ENCODE measurements at regions not wholly inside any gene's neighbourhood (a gene's known extent, or its start where the extent isn't known, plus 50 kb on each side); places are given as distances from the start of the nearest gene placed in this dataset.

- TF ChIP-seq TRIM24 (IDR thresholded peaks at IDR 0.05) (0 out of 4 replicates have a peak, but pooled peaks of 1 of the 2 experiments have one; percentile 11), ZKSCAN8 (CRISPR knock-in tag; IDR thresholded peaks at IDR 0.05) (no peak), FOXA3 (CRISPR knock-in tag; conservative IDR thresholded peaks at IDR 0.05 in 1 of 2, IDR thresholded peaks at IDR 0.05 in 1 of 2) (0 out of 4 replicates have a peak, but pooled peaks of 1 of the 2 experiments have one; percentile 23), GABPB2 (CRISPR knock-in tag; conservative IDR thresholded peaks at IDR 0.05) (no peak), SAP30 (IDR thresholded peaks at IDR 0.05; ENCODE audit: borderline replicate concordance, insufficient read depth, low read depth, low read length, poor library complexity, severe bottlenecking) (no peak), NFATC3 (IDR thresholded peaks at IDR 0.05) (no peak), CEBPB (tag; IDR thresholded peaks at IDR 0.05) (peak; percentile 60), DPF2 (IDR thresholded peaks at IDR 0.05) (0 out of 2 replicates have a peak, but pooled peaks have one; percentile 17), ZNF224 (CRISPR knock-in tag; IDR thresholded peaks at IDR 0.05) (no peak)
- peaks cover 0 to 15% of the 10 kb centered on the region in 2 experiments; a peak in 2 of 5 replicates for H3K4me1 ChIP-seq (replicated peaks in 1 of 2; ENCODE audit: control insufficient read depth in 2 of 2, insufficient read depth in 2 of 2, low read length in 2 of 2)
- H3K9ac ChIP-seq (ENCODE audit: insufficient read depth in 1 of 2, low read depth in 2 of 2, low read length in 2 of 2): no peak overlapping the region
- ChIA-PET CTCF (ENCODE audit: low intra/inter-chr PET ratio) (no interaction called here), POLR2A (interaction anchor here (0.6 to 0.7 kb wide), 2 partner anchors 12 to 13 kb away, joined by 4 to 6 read pairs; no protein-coding TSS in a partner anchor)
- H2AFZ ChIP-seq (ENCODE audit: low read depth, low read length): no peak overlapping the region
- WGBS (ENCODE audit: insufficient coverage, low coverage, missing lambda C conversion rate): 65% methylated on average over 11 of the region's 11 CpGs
- intact Hi-C loops (cut with micrococcal nuclease): no loop called here
- FAIRE-seq: no peak
- H3K4me2 ChIP-seq (ENCODE audit: insufficient read depth, low read length): no peak overlapping the region
- BruUV-seq (replicated peaks): no TSS peak
- H3K4me3 ChIP-seq: no peak overlapping the region
- in situ Hi-C loops (cut with MboI): no loop called here
- ATAC-seq: no peak
- no peaks in the 10 kb centered on the region for H4K20me1 ChIP-seq (replicated peaks; ENCODE audit: control insufficient read depth, insufficient read depth, low read length)
- H3K27ac ChIP-seq (ENCODE audit: extremely low read depth, low read depth, low read length): no peak overlapping the region
- H3K9me3 ChIP-seq (replicated peaks; ENCODE audit: control insufficient read depth, insufficient read depth, low read depth, low read length): peaks cover 4% of the 10 kb centered on the region; the same call in 1 of the 2 replicates
- no peaks in the 10 kb centered on the region for H3K79me2 ChIP-seq (ENCODE audit: control insufficient read depth, insufficient read depth, low read length)
- no peak for DNase-seq (ENCODE audit: extremely low read depth in 1 of 4, low spot score in 3 of 4)
- no peaks in the 10 kb centered on the region for H3K36me3 ChIP-seq (ENCODE audit: control insufficient read depth, insufficient read depth, low read length)
- H3K27me3 ChIP-seq (ENCODE audit: control insufficient read depth in 2 of 2, insufficient read depth in 2 of 2, low read length in 2 of 2): no peaks in the 10 kb centered on the region
- H3K9me1 ChIP-seq (ENCODE audit: control insufficient read depth, insufficient read depth, low read length): no peaks in the 10 kb centered on the region
Observed at GRCh38 chr1:244995602-244996400, 131.5 kb upstream of the HNRNPU start.

Data from K562 (cell line).